SK-N-DZ (cell line): ENCODE measurements at regions not wholly inside any gene's neighbourhood (a gene's known extent, or its start where the extent isn't known, plus 50 kb on each side); places are given as distances from the start of the nearest gene placed in this dataset.
"Not testable (repeated sequence)": the region's sequence is repeated elsewhere in the genome, so short reads cannot be mapped to it uniquely, and the experiment has no call there.

Source experiments
- DNase-seq: peaks from one replicate; pipeline ENCODE4 v3.0.0-alpha.2; 2015; ENCODE audit warnings: low spot score

DNA sequence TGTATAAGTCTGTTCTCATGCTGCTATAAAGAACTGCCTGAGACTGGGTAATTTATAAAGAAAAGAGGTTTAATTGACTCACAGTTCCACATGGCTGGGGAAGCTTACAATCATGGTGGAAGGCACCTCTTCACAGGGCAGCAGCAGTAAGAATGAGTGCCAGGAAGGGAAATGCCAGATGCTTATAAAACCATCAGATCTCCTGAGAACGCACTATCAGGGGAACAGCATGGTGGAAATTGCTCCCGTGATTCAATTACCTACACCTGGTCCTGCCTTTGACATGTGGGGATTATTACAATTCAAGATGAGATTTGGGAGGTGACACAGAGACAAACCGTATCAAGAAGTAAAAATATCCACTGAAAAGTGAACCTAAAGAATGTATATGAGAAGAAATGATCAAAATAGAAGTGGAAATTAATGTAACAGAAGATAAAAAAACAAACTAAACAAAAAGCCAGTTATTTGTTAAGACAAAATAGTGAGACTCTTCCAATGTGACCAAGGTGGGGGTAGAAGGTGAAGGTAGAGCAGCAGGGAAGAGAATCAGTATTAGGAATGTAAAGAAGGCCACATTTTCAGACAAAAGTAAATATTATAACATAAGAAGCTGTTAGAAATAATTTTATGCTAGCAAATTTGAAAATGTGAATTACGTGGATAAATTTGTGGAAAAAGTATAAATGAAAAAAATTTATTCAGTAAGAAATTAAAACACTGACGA lies 372.9 kb downstream of the NKX6-1 start:
- DNase-seq, result peak; percentile 71

DNA sequence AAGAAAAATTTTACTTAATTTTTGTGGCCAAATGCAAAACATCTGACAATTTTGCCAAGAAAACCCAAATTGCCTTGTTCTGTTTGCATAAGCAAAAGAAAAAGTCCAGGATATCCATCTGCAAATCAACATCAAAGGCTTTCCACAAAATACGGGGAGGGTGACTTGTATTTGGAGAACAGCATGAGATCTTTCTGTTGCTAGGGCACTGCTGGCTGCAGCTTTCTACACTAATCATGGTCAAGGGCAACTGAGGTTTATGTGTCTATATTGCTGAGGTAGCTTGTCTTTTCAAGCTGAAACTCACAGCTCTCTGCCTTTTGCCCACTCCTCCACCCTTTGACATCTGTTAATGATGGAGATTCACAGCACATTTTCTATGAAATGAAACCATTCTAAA lies 389.1 kb downstream of the NKX6-1 start:
- no peak for DNase-seq

DNA sequence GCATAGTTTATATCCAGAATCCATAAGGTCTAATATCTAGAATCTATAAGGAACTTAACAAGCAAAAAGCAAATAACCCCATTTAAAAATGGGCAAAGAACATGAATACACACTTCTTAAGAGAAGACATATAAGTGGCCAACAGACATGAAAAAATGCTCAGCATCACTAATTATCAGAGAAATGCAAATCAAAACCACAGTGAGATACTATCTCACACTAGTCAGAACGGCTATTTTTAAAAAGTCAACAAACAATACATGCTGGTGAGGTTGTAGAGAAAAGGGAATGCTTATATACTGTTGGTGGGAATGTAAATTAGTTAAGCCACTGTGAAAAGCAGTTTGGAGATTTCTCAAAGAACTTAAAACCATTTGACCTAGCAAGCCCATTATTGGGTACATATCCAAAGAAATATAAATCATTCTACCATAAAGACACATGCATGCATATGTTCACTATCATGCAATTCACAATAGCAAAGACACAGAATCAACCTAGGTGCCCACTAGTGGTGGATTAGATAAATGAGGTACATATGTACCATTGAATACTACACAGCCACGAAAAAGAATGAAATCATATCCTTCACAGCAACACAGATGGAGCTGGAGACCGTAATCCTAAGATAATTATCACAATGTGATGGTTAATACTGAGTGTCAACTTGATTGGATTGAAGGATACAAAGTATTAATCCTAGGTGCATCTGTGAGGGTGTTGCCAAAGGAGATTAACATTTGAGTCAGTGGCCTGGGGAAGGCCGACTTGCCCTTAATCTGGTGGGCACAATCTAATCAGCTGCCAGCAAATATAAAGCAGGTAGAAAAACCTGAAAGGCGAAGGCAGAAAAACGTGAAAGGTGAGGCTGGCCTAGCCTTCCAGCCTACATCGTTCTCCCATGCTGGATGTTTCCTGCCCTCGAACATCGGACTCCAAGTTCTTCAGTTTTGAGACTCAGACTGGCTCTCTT lies 397.2 kb downstream of the NKX6-1 start:
- not testable (repeated sequence) for DNase-seq

DNA sequence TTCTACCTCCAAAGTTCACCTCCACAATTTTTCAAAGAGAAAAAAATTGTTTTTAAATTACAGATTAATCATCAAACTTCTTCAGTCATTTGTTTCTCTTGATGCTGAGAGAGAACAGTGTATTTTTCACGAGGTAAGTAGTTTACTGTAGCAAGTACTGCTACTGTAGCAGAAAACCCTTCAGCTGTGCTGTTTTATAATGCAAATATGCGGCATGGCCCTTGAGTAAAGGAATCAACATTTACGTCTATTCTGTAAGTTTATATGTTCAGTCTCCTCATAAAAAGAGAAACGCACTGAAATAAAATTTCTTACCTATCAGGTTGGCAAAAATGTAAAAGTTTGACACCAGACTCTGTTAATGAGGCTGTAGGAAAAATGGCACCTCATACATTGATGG lies 399.0 kb downstream of the NKX6-1 start:
- DNase-seq, result no peak

DNA sequence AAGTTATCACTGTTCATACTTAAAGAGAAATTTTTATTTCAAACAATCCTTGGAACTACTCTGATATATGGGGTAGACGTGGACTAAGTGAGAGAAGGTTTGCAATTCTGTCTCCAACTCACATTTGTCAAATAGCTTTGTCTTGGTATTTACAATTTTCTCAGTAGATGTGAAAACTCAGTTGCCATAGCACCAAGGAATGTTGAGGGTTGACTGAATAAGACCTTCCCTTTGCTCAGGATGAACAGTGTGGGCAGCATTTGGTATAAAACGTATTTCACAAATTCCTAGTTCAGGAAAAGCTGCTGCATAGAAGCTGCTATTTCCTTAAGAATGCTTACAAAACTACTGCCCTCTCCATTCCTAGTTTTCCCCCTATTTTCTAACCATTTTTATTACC lies 399.5 kb downstream of the NKX6-1 start:
- no peak for DNase-seq

DNA sequence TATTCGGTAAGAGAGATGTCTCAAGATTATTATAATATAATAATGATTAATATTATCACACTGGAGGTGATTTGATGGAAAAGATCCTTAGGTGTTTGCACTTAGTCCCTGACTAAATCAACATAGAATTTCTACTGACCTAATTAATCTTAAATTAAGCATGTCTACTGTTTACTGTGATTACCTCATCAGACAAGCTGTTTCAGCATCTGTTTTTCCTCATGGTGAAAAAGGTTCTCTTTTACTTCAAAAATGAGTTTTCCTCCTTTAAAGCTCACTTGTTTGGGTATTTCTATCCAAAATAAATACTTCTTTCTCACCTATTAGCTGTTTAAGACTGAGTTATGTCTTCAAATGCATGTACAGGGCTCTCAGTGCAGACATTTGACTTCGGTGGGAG lies 407.8 kb downstream of the NKX6-1 start:
- no peak for DNase-seq

DNA sequence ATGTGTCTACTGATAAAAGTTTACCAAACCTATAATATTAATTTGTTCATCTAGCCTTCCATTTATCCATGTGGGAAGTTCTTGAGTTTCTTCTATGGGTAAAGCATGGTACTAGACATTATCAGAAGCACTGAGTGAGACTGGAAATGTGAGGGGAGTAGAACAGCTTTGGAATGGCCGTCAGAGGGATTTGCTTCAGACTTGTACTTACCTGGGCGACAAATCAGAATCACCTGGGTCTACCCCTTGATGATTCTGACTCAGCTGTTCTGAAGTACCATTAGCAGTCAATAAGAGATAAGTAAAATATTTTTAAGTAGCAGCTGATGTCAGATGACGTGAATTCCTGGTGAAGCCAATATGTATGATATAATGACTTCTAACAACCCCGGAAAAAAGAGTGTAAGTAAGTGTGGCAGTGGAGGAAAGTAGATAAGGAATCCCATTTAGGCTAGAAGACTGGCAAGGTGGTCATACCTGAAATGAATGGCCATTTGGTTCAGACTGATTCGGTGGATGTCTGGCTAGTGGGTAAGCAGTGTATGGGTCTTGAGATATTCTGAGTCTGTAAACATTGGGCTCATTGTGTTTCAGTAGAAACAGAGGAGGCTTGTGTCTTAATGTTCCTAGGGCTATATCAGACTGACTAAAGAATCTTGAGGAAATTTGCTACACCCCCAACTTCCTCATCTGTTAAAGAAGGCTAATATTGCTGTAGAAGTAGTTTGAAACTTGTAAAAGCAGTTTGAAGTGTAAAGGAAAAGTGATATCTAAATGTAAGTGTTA lies 409.2 kb downstream of the NKX6-1 start:
- no peak for DNase-seq

DNA sequence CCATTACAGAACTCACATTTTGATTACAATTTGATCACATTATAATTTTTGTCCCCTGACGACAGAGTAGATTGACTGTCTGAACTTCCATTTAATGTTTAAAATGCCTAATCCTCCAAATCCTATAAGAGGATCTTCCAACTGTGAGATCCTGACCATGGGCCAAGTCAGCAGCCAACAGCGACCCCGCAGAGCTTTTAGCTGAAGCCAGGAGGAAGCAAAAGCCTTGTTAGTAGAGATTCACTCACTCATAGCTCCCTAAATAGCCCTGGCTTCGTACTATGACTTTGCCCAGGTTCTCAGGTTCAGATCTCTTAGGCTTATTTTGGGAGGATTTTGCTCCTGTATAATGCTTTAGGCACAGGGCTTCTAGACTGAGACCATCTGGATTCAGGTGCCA lies 413.1 kb downstream of the NKX6-1 start:
- DNase-seq, result no peak

DNA sequence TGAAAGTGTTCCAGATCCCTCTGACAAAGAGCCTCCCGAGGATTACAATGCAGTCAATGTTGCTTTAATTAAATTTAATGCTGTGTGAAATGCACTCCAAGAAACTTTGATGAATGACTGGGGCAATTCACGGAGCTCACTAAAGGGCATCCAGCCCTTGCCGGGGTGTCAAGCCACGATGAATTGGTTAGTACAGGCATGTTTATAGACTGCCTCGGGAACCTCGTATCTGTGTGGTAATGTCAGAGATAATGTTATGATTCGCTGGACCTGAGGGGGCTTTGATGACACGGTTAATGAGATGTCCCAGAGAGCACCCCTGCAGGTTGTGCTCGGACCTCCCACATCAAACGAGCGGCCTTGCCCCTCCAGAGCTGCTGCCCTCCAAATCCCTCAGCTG lies 428.8 kb downstream of the NKX6-1 start:
- DNase-seq, result no peak

DNA sequence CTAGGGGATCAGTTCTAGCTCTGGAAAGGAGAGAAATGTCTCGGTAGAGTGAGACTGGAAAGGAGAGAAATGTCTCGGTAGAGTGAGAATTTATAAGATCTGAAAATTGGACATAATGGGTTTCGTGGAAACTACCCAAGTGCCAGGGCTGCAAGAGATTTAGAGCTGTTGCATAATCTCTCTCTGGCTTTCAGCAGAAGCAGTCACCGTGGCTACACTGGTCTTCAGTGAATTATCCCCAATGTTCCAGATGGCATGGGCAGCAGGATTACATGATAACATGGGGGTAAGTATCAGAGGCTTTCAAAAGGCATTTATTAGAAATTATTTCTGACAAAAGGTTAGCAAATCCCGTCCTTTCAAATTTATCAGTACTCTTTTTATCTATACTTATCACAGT lies 435.5 kb downstream of the NKX6-1 start:
- no peak for DNase-seq

DNA sequence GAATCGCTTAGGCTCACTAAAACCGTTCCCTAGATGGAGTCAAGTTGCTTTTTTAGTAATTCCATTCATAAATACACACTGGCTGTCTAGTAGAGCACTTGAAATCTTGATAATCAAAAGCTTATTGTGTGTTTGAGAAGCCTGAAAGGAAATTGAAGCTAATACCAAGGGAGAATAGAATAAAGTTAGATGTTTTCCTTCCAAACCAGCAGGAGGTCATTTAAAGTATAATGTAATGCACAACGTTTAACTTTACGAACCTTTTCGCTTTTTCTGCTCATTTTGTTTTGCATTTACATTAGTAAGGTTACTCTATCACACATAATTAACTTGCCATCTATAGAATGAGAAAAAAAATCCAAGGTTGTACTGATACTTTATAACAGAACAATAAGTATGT lies 440.9 kb downstream of the NKX6-1 start:
- DNase-seq, result no peak

DNA sequence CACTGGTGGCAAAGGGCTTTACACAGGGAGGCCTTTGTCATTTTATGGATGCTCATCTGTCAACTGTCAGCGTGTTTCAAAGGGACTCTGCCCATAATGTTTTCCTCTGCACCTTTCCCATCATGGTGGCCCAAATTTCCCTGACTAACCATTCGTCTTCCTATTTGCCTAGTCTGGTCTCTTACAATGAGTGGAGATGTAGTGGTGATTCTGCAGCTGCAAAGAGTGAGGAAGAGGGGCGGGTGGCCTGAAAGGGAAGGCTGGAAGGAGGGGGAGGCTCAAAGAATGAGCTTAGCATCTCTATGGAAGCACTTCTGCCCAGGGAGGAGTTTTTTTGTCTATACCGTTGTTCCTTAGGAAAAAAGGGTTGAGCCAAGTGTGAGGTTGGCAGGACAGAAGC lies 447.5 kb downstream of the NKX6-1 start:
- no peak for DNase-seq

DNA sequence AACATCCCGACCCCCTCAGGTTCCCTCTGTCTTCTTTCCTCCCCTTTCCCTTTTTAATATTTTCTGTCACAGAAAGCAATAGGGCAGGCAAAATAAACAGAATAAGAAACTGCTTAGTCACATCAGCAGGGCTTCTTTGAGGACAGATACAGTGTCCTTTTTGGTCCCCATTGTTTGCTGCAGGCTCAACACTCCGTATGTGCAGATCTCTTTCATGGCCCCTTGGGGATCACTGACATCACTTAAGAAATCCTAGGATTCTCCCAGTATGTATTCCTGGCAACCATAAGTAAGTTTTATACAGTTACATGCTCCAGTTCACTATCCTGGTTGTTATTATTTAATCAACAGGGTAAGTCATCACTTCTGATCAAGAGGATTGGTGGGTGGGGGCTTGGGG lies 448.0 kb downstream of the NKX6-1 start:
- no peak for DNase-seq

DNA sequence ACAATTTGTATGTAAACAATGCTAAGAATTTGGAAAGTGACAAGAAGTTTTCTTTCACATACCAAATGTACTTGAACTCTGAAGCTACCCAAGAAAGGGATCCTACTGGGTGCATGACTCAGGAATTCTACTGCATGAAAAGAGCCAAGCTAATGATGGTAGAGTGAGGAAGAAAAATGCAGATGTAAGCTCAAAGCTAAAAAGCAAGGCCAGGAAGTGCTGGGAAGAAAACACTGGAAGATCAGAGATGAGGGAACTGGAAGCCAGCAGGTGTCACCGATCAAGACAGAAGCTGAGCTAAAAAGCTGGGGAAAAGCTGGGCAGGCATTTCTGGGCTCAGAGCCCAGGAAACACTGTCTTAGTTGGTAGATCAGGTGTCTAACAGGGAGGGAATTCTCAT lies 449.1 kb downstream of the NKX6-1 start:
- DNase-seq, result no peak

DNA sequence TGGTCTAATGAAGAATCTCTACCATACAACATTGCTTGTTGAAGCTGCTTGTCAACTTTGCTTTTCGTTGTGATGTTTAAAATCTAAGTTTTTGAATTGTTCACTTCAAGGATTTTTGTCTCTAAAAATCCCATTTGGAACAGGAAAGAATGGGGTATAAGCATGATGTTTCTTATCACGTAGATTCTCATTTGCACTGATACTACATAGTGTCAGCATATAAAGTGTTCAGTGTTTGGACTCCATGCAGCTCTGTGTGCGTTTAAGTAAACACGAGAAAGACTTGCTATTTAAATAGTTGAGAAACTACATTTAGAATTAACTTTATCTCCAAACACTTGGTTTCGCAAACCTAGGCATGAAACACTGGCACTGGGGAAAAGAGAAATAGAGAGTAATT lies 452.5 kb downstream of the NKX6-1 start:
- no peak for DNase-seq

DNA sequence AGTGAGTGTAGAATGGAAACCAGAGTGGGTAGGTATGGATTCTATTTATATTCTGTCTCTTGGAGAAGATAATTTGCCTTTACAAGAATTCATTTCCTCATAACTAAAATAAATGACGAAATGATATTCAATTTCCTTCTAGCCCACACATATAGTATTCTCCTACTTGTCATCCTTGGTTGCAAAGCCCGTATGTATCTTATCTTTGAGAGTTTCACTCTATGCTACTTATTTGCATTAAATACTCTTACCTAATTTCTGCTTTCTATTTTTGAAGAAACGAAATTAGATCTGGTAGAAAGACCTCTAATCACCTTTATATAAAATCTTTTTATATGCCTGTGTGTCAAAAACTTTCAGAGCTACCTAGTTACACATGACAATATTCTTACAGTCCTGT lies 457.7 kb downstream of the NKX6-1 start:
- DNase-seq, result no peak

DNA sequence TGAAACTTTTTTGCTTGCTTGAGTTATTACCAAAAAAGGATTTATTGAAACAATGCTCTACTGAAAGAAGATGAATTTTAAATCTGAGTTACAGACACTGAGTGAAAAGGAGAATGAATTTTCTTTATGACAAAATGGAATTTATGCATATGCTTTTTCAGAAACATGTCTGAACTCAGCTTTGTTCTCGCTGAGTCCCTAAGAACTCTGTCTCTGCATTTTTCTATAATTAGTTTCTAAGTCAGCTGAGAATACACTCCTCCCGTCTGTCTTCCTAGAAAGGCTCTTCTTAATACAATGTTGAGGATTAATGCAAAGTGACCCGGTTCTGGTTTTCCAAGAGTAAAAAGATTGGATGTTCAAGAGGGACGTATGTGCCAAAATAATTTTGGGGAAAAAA lies 463.5 kb downstream of the NKX6-1 start:
- DNase-seq, result no peak

DNA sequence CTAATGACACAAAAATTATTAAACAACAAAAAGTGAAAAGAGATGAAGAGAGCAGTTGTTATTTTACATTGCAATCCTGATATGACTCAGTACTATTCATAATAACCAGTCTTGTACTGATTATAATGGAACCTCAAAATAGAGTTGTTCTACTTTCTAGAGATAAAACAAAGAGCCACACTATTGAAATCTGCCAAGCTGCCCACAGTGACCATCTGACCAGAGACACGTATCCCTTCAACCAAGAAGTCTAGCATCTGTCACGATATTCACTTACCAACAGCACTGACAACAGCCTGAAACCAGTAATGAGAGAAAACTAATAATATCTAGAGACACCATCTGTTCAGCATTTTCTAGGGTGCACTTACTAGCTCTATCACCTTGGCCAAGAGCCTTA lies 466.7 kb downstream of the NKX6-1 start:
- DNase-seq, result no peak

DNA sequence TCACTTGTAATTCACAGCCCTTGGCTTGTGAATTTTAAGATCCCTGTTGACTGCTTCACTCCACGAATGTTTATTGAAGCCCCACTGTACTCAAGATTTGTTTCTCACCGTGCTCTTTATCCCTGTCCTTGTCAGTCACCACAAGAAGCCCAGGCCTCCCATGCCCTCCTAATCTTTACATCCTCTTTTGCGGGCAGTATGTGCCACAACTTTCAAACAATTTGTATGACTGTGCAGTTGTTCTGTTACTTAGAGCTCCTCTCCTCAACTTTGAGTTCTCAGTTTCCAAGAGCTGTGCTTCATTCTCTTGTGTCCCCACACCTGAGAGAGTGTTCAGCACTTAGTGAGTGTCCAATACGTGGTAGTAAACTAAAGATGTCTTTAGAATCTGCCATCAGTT lies 467.7 kb downstream of the NKX6-1 start:
- no peak for DNase-seq

DNA sequence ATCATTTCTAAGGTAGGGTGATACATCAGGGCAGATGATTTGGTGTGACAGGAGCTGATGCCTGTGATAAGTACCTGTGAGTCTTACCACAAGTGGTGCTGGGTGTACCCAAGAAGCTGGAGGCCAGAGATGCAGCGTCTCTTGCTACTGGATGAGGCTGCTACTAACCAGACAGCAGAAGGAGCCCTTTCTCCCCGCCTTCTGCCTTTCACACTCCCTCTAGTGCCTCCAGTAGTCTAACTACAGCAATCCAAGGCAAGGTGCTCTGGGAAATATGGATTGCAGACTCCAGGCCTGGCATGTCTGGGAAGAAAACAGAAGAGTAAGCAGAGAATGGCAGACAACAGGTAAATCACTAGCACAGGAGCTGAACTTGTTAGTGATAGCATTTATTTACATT lies 470.8 kb downstream of the NKX6-1 start:
- DNase-seq, result peak; percentile 3

DNA sequence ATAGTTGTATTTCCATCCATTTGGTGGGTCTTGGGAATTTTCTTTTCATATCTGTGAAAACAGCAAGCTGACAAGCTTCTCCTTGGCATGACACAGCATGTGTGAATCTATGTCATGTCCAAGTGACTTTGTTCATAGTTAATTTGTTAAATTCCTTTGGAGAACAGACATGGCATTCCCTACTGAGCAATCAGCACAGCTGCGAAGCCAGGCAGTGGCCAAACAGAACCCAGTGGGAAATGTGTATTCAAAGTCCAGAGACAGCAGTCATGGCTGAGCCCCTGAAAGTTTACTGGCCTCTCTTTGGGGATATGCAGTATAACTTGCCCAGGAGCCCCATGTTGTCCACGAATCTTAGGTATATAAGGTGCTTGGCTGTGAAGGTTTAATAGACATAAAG lies 474.7 kb downstream of the NKX6-1 start:
- no peak for DNase-seq

DNA sequence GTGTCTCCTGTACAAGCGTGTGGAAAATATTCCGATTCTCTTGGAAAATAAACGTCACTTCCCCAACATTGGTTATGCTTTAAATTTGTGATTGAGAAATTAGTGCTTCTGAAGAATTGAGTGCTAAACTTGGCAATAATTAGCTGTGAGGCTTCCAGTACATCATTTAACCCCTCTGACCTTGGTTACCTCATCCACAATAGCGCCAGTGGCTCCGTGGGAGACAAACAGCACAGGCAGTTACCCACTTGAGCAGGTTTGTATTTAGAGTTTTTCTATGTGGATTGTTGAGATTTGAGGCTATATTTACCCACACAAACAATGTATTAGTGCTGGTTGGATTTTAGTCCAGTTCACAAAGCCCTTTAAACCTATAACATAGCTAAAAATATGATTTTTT lies 476.5 kb downstream of the NKX6-1 start:
- DNase-seq, result no peak
